Sigmoid colon (tissue), 4 donors: ENCODE measurements at regions not wholly inside any gene's neighbourhood (a gene's known extent, or its start where the extent isn't known, plus 50 kb on each side); places are given as distances from the start of the nearest gene placed in this dataset.

ENCODE experiments used
- EP300 ChIP-seq, 4 donors: sonication (generic); formaldehyde crosslinking; IDR thresholded peaks; one replicate each; pipeline ENCODE4 v1.6.1; 2017; ENCODE audit warnings: antibody characterized with exemption in 4 of 4
- POLR2AphosphoS5 ChIP-seq, 4 donors: sonication (generic); formaldehyde crosslinking; IDR thresholded peaks; one replicate each; pipeline ENCODE4 v1.6.1; 2017; ENCODE audit warnings: antibody characterized with exemption in 4 of 4
- TF ChIP-seq, protein P1 (sequence below), 4 experiments: fragments of 450-650 bp in 3 of 4; fragments of 200-600 bp in 1 of 4; IDR thresholded peaks; one replicate each; pipeline ENCODE4 v1.5.1; 2016 to 2019; ENCODE audit warnings: antibody characterized with exemption in 4 of 4, mild to moderate bottlenecking in 3 of 4, moderate library complexity in 2 of 4

DNA sequence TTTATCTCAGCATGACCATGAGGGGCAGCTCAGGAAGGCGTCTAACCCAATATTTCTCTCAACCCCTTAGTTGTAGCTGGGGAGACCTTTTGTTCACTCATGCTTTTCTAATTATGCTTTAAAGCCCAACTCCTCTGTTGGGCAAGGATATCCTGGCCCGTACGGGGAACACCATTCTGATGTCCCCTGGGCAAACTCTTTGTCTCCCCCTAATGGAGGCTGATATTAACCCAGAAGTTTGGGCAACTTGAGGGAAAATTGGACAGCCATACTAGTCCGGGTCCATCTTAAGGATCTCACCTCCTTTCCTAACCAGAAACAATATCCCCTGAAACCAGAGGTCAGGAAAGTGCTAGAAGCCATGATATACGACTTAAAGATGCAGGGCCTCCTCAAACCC lies 143.7 kb upstream of the COX10 start:
- TF ChIP-seq, protein P1, sequence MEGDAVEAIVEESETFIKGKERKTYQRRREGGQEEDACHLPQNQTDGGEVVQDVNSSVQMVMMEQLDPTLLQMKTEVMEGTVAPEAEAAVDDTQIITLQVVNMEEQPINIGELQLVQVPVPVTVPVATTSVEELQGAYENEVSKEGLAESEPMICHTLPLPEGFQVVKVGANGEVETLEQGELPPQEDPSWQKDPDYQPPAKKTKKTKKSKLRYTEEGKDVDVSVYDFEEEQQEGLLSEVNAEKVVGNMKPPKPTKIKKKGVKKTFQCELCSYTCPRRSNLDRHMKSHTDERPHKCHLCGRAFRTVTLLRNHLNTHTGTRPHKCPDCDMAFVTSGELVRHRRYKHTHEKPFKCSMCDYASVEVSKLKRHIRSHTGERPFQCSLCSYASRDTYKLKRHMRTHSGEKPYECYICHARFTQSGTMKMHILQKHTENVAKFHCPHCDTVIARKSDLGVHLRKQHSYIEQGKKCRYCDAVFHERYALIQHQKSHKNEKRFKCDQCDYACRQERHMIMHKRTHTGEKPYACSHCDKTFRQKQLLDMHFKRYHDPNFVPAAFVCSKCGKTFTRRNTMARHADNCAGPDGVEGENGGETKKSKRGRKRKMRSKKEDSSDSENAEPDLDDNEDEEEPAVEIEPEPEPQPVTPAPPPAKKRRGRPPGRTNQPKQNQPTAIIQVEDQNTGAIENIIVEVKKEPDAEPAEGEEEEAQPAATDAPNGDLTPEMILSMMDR (IDR thresholded peaks at IDR 0.05), result no peak
- TF ChIP-seq POLR2AphosphoS5 (IDR thresholded peaks at IDR 0.05), result no peak
- TF ChIP-seq EP300 (IDR thresholded peaks at IDR 0.05), result no peak
